HepG2 (cell line): ENCODE measurements at regions not wholly inside any gene's neighbourhood (a gene's known extent, or its start where the extent isn't known, plus 50 kb on each side); places are given as distances from the start of the nearest gene placed in this dataset.

Source experiments
- ARNT2 ChIP-seq: sonication (generic); formaldehyde crosslinking; IDR thresholded peaks from 2 replicates; pipeline ENCODE4 v1.8.0; 2022; ENCODE audit warnings: mild to moderate bottlenecking, low read depth, missing genetic modification reagents, moderate library complexity
- BATF2 ChIP-seq: sonication (generic); formaldehyde crosslinking; IDR thresholded peaks from 2 replicates; pipeline ENCODE4 v1.8.0; 2022; ENCODE audit warnings: mild to moderate bottlenecking, missing genetic modification reagents, moderate library complexity
- GRHL1 ChIP-seq: sonication (generic); formaldehyde crosslinking; conservative IDR thresholded peaks from 2 replicates; pipeline ENCODE4 v1.8.0; 2022; ENCODE audit warnings: missing genetic modification reagents
- IRF2 ChIP-seq: IDR thresholded peaks from 2 replicates; pipeline ENCODE4 v1.6.1; 2018; ENCODE audit warnings: missing genetic modification reagents, missing compliant biosample characterization
- KLF6 ChIP-seq: IDR thresholded peaks from 2 replicates; pipeline ENCODE4 v1.8.0; 2016; ENCODE audit warnings: missing biosample characterization, missing genetic modification reagents
- NFATC3 ChIP-seq: sonication (generic); formaldehyde crosslinking; IDR thresholded peaks from 2 replicates; pipeline ENCODE4 v1.5.1; 2020; ENCODE audit warnings: mild to moderate bottlenecking, missing genetic modification reagents
- NFIC ChIP-seq: IDR thresholded peaks from 2 replicates; pipeline ENCODE4 v1.6.1; 2012; ENCODE audit warnings: mild to moderate bottlenecking, low read length, inconsistent platforms
- NFRKB ChIP-seq: fragments of 450-650 bp; IDR thresholded peaks from 2 replicates; pipeline ENCODE4 v1.6.1; 2017
- PHF5A ChIP-seq: IDR thresholded peaks from one replicate; pipeline ENCODE4 v1.6.1; 2018; ENCODE audit warnings: low read depth, missing genetic modification reagents; ENCODE audit not compliant: unreplicated experiment
- TCF12 ChIP-seq, 2 experiments: fragments of 450-650 bp in 1 of 2; sonication (generic) in 1 of 2; formaldehyde crosslinking in 1 of 2; IDR thresholded peaks; 2 replicates each; pipeline versions ENCODE4 v1.6.1 to v1.8.0; 2017 to 2022; ENCODE audit warnings: antibody characterized with exemption in 1 of 2, mild to moderate bottlenecking in 1 of 2, missing genetic modification reagents in 1 of 2, moderate library complexity in 1 of 2
- ZNF180 ChIP-seq: sonication (generic); formaldehyde crosslinking; IDR thresholded peaks from 2 replicates; pipeline ENCODE4 v1.4.0; 2020; ENCODE audit warnings: low read depth, missing genetic modification reagents, borderline replicate concordance
- ZNF260 ChIP-seq: sonication (generic); formaldehyde crosslinking; IDR thresholded peaks from 2 replicates; pipeline ENCODE4 v1.4.0; 2020; ENCODE audit warnings: missing genetic modification reagents, low read depth, mild to moderate bottlenecking, borderline replicate concordance
- ZNF512B ChIP-seq: sonication (generic); formaldehyde crosslinking; IDR thresholded peaks from 2 replicates; pipeline ENCODE4 v1.5.1; 2020; ENCODE audit warnings: missing genetic modification reagents, mild to moderate bottlenecking, borderline replicate concordance
- ZNF549 ChIP-seq: sonication (generic); formaldehyde crosslinking; IDR thresholded peaks from 2 replicates; pipeline ENCODE4 v1.5.0; 2020; ENCODE audit warnings: missing genetic modification reagents
- ZNF619 ChIP-seq: sonication (generic); formaldehyde crosslinking; IDR thresholded peaks from 2 replicates; pipeline ENCODE4 v1.4.0; 2020; ENCODE audit warnings: mild to moderate bottlenecking, missing genetic modification reagents
- ZNF772 ChIP-seq: sonication (generic); formaldehyde crosslinking; IDR thresholded peaks from 2 replicates; pipeline ENCODE4 v1.5.0; 2020; ENCODE audit warnings: mild to moderate bottlenecking, missing genetic modification reagents
- ZNF800 ChIP-seq: sonication (generic); formaldehyde crosslinking; IDR thresholded peaks from 2 replicates; pipeline ENCODE4 v1.4.0; 2020; ENCODE audit warnings: missing genetic modification reagents
- TF ChIP-seq, protein P1 (sequence below): conservative IDR thresholded peaks from 2 replicates; pipeline ENCODE4 v1.6.1; 2018; ENCODE audit warnings: missing genetic modification reagents
- TF ChIP-seq, protein P2 (sequence below): sonication (generic); formaldehyde crosslinking; IDR thresholded peaks from 2 replicates; pipeline ENCODE4 v1.8.0; 2022; ENCODE audit warnings: mild to moderate bottlenecking, missing genetic modification reagents, moderate library complexity

GRCh38 chr2:8534729-8535468, 147.0 kb upstream of the ID2 start (continued):
- TF ChIP-seq GRHL1 (no peak), TCF12 (IDR thresholded peaks at IDR 0.05) (no peak), TCF12 (CRISPR knock-in tag; IDR thresholded peaks at IDR 0.05) (no peak), ZNF512B (CRISPR knock-in tag) (peak; percentile 85; the same call in 1 of the 2 replicates), NFIC (no peak), NFRKB (no peak), ZNF260 (CRISPR knock-in tag) (no peak), ZNF772 (CRISPR knock-in tag) (no peak), ZNF619 (CRISPR knock-in tag) (no peak), BATF2 (CRISPR knock-in tag) (no peak), IRF2 (CRISPR knock-in tag) (0 out of 2 replicates have a peak, but pooled peaks have one; percentile 24), ZNF180 (no peak), ZNF800 (CRISPR knock-in tag) (no peak), NFATC3 (CRISPR knock-in tag) (no peak), ZNF549 (CRISPR knock-in tag) (no peak), KLF6 (0 out of 2 replicates have a peak, but pooled peaks have one; percentile 25), ARNT2 (CRISPR knock-in tag) (no peak), PHF5A (CRISPR knock-in tag) (no peak)
- TF ChIP-seq, protein P1, sequence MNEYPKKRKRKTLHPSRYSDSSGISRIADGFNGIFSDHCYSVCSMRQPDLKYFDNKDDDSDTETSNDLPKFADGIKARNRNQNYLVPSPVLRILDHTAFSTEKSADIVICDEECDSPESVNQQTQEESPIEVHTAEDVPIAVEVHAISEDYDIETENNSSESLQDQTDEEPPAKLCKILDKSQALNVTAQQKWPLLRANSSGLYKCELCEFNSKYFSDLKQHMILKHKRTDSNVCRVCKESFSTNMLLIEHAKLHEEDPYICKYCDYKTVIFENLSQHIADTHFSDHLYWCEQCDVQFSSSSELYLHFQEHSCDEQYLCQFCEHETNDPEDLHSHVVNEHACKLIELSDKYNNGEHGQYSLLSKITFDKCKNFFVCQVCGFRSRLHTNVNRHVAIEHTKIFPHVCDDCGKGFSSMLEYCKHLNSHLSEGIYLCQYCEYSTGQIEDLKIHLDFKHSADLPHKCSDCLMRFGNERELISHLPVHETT (CRISPR knock-in tag) = no peak; the same call in 1 of the 2 replicates
- TF ChIP-seq, protein P2, sequence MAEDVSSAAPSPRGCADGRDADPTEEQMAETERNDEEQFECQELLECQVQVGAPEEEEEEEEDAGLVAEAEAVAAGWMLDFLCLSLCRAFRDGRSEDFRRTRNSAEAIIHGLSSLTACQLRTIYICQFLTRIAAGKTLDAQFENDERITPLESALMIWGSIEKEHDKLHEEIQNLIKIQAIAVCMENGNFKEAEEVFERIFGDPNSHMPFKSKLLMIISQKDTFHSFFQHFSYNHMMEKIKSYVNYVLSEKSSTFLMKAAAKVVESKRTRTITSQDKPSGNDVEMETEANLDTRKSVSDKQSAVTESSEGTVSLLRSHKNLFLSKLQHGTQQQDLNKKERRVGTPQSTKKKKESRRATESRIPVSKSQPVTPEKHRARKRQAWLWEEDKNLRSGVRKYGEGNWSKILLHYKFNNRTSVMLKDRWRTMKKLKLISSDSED = no peak
